A673 (cell line): ENCODE measurements at regions not wholly inside any gene's neighbourhood (a gene's known extent, or its start where the extent isn't known, plus 50 kb on each side); places are given as distances from the start of the nearest gene placed in this dataset.
A peak's percentile ranks its signal among the peaks of the same experiment; 100 is the strongest.

Experiments
- BruUV-seq: library from RNA; stranded (reverse); fragments of 400-500 nt; replicated peaks from 2 replicates; lab custom pipeline; 2021; lab: Mats Ljungman, UMichigan
- CTCF ChIA-PET: fragments of 300-600 bp; sonication (Branson Sonifier 250); formaldehyde crosslinking; loops from one replicate; lab custom pipeline; 2022; ENCODE audit warnings: antibody characterized with exemption; lab: Charles Lee
- POLR2A ChIA-PET: fragments of 300-600 bp; sonication (Branson Sonifier 250); formaldehyde crosslinking; loops from one replicate; lab custom pipeline; 2022; ENCODE audit warnings: antibody characterized with exemption; ENCODE audit not compliant: low non-redundant PET; lab: Charles Lee
- DNase-seq: peaks from one replicate; pipeline ENCODE4 v3.0.0-alpha.2; 2015; ENCODE audit warnings: low spot score
- H3K27ac ChIP-seq: fragments of 200-600 bp; sonication (generic); 2 replicates; pipeline ENCODE4 v1.5.1; 2016; ENCODE audit warnings: mixed run types, low read depth, mild to moderate bottlenecking, mixed read lengths, antibody characterized with exemption, low read length; ENCODE audit not compliant: poor library complexity, severe bottlenecking
- H3K27me3 ChIP-seq: fragments of 200-600 bp; sonication (generic); replicated peaks from 2 replicates; pipeline ENCODE4 v1.6.1; 2017; ENCODE audit warnings: mixed run types, low read depth, mild to moderate bottlenecking, mixed read lengths, antibody characterized with exemption, low read length; ENCODE audit not compliant: insufficient read depth, poor library complexity
- H3K36me3 ChIP-seq: fragments of 200-600 bp; sonication (generic); 2 replicates; pipeline ENCODE4 v1.6.1; 2016; ENCODE audit warnings: mixed run types, mild to moderate bottlenecking, mixed read lengths, antibody characterized with exemption, low read length; ENCODE audit not compliant: insufficient read depth, poor library complexity, severe bottlenecking
- H3K4me1 ChIP-seq: fragments of 200-600 bp; sonication (generic); 2 replicates; pipeline ENCODE4 v1.6.1; 2017; ENCODE audit warnings: mixed run types, mild to moderate bottlenecking, mixed read lengths, antibody characterized with exemption, low read length; ENCODE audit not compliant: insufficient read depth, poor library complexity, severe bottlenecking
- H3K4me3 ChIP-seq: fragments of 200-600 bp; sonication (generic); 2 replicates; pipeline ENCODE4 v1.5.1; 2016; ENCODE audit warnings: low read depth, mixed run types, mild to moderate bottlenecking, mixed read lengths, low read length; ENCODE audit not compliant: poor library complexity, severe bottlenecking
- H3K9me3 ChIP-seq: fragments of 200-600 bp; sonication (generic); 2 replicates; pipeline ENCODE4 v1.6.1; 2016; ENCODE audit warnings: mixed run types, low read depth, mild to moderate bottlenecking, mixed read lengths, antibody characterized with exemption, low read length; ENCODE audit not compliant: poor library complexity, severe bottlenecking
- CTCF ChIP-seq: fragments of 300-800, 200-600 bp; sonication (generic); conservative IDR thresholded peaks from 2 replicates; pipeline ENCODE4 v1.5.1; 2017; ENCODE audit warnings: low read depth, mild to moderate bottlenecking, antibody characterized with exemption, low read length, moderate library complexity, mixed read lengths
- EZH2 ChIP-seq: fragments of 200-600 bp; sonication (generic); IDR thresholded peaks from 2 replicates; pipeline ENCODE4 v1.6.1; 2017; ENCODE audit warnings: borderline replicate concordance, low read depth, mild to moderate bottlenecking, mixed read lengths, antibody characterized with exemption, low read length; ENCODE audit not compliant: poor library complexity, severe bottlenecking
- intact Hi-C: fragments of 100-400 bp; cut with micrococcal nuclease; formaldehyde crosslinking; loops from one replicate; pipeline ENCODE4 v1.10.0; 2022; ENCODE audit not compliant: unreplicated experiment

GRCh38 chr5:89694026-89694550 lies 715.5 kb downstream of the CETN3 start:
- Histone ChIP-seq H3K27ac (no peak overlapping the region), H3K9me3 (no peaks in the 10 kb centered on the region), H3K4me3 (no peak overlapping the region), H3K4me1 (peaks cover 14% of the 10 kb centered on the region), H3K27me3 (no peaks in the 10 kb centered on the region), H3K36me3 (no peaks in the 10 kb centered on the region)
- intact Hi-C loops = no loop called here
- no TSS peak for BruUV-seq
- CTCF ChIA-PET = no interaction called here
- DNase-seq = peak; percentile 58
- no peak for TF ChIP-seq EZH2
- no peak for TF ChIP-seq CTCF
- POLR2A ChIA-PET = no interaction called here

GRCh38 chr5:89690331-89690730 lies 719.2 kb downstream of the CETN3 start:
- Histone ChIP-seq H3K4me3 (no peak overlapping the region), H3K9me3 (no peaks in the 10 kb centered on the region), H3K4me1 (peaks cover 27% of the 10 kb centered on the region), H3K27me3 (no peaks in the 10 kb centered on the region), H3K36me3 (no peaks in the 10 kb centered on the region), H3K27ac (no peak overlapping the region)
- TF ChIP-seq CTCF (no peak), EZH2 (no peak)
- intact Hi-C loops = no loop called here
- ChIA-PET CTCF (no interaction called here), POLR2A (no interaction called here)
- no peak for DNase-seq
- BruUV-seq = no TSS peak

- BruUV-seq = no TSS peak
- no peak for TF ChIP-seq EZH2
- Histone ChIP-seq H3K36me3 (no peaks in the 10 kb centered on the region), H3K4me1 (peaks cover 14% of the 10 kb centered on the region), H3K27ac (no peak overlapping the region), H3K9me3 (no peaks in the 10 kb centered on the region), H3K4me3 (no peak overlapping the region), H3K27me3 (no peaks in the 10 kb centered on the region)
- ChIA-PET POLR2A (no interaction called here), CTCF (no interaction called here)
- peak; percentile 81 for DNase-seq
- intact Hi-C loops = no loop called here
Measured at GRCh38 chr5:89686081-89686765, 723.3 kb downstream of the CETN3 start.

GRCh38 chr5:89676634-89677033 lies 732.9 kb downstream of the CETN3 start:
- ChIA-PET POLR2A (no interaction called here), CTCF (no interaction called here)
- Histone ChIP-seq H3K4me1 (no peaks in the 10 kb centered on the region), H3K27ac (no peak overlapping the region), H3K36me3 (no peaks in the 10 kb centered on the region), H3K4me3 (no peak overlapping the region), H3K27me3 (no peaks in the 10 kb centered on the region), H3K9me3 (no peaks in the 10 kb centered on the region)
- intact Hi-C loops = no loop called here
- BruUV-seq = no TSS peak
- TF ChIP-seq CTCF (no peak), EZH2 (no peak)
- no peak for DNase-seq
